ENCODE measurements at regions not wholly inside any gene's neighbourhood (a gene's known extent, or its start where the extent isn't known, plus 50 kb on each side); places are given as distances from the start of the nearest gene placed in this dataset.
"Not testable (repeated sequence)": the region's sequence is repeated elsewhere in the genome, so short reads cannot be mapped to it uniquely, and the experiment has no call there.

- intact Hi-C loops (cut with DNase I; ENCODE audit: low total_unique reads) = no loop called here
- Histone ChIP-seq H3K27ac (no peak overlapping the region), H3K4me3 (no peak overlapping the region), H3K27me3 (no peaks in the 10 kb centered on the region), H3K36me3 (no peaks in the 10 kb centered on the region), H3K9me3 (no peaks in the 10 kb centered on the region), H3K4me1 (no peaks in the 10 kb centered on the region)
- 45 to 67% (median 54%) methylated on average over 2 of the region's 2 CpGs for WGBS, 5 donors
- DNase-seq = no peak
- TF ChIP-seq EP300 (IDR thresholded peaks at IDR 0.05) = no peak
- no peak for TF ChIP-seq CTCF (IDR thresholded peaks at IDR 0.05)
- no peak for TF ChIP-seq POLR2AphosphoS5 (IDR thresholded peaks at IDR 0.05)
- TF ChIP-seq POLR2A (IDR thresholded peaks at IDR 0.05) = no peak
Observed at GRCh38 chr10:81428456-81429134, 446.4 kb upstream of the NRG3 start.

GRCh38 chr10:81439445-81439844 lies 435.5 kb upstream of the NRG3 start:
- Histone ChIP-seq H3K4me1 (no peaks in the 10 kb centered on the region), H3K27ac (no peak overlapping the region), H3K4me3 (no peak overlapping the region), H3K36me3 (no peaks in the 10 kb centered on the region), H3K9me3 (peaks cover 0 to 9% (median 3%) of the 10 kb centered on the region in 4 donors), H3K27me3 (no peaks in the 10 kb centered on the region)
- intact Hi-C loops (cut with DNase I; ENCODE audit: low total_unique reads) = no loop called here
- no peak for TF ChIP-seq POLR2AphosphoS5 (IDR thresholded peaks at IDR 0.05)
- no peak for TF ChIP-seq EP300 (IDR thresholded peaks at IDR 0.05)
- no peak for TF ChIP-seq POLR2A (IDR thresholded peaks at IDR 0.05)
- no peak for TF ChIP-seq CTCF (IDR thresholded peaks at IDR 0.05)
- 62 to 74% (median 72%) methylated on average over 2 of the region's 2 CpGs for WGBS, 5 donors
- DNase-seq = no peak

- H3K36me3 ChIP-seq; H3K27me3 ChIP-seq; DNase-seq; H3K4me3 ChIP-seq; H3K4me1 ChIP-seq; H3K9me3 ChIP-seq; H3K27ac ChIP-seq; intact Hi-C loops (cut with DNase I; ENCODE audit: low total_unique reads): not testable (repeated sequence)
- WGBS, 5 donors = 95 to 96% (median 95%) methylated on average over 21 of the region's 21 CpGs
Observed at GRCh38 chr10:81441624-81442023, 433.4 kb upstream of the NRG3 start.

- DNase-seq = no peak
- Histone ChIP-seq H3K36me3 (no peaks in the 10 kb centered on the region), H3K9me3 (peaks cover 0 to 10% (median 6%) of the 10 kb centered on the region in 4 donors), H3K27ac (no peak overlapping the region), H3K4me3 (no peak overlapping the region), H3K27me3 (no peaks in the 10 kb centered on the region), H3K4me1 (no peaks in the 10 kb centered on the region)
- intact Hi-C loops (cut with DNase I; ENCODE audit: low total_unique reads) = no loop called here
- WGBS, 5 donors = 76 to 92% (median 86%) methylated on average over 7 of the region's 7 CpGs
- no peak for TF ChIP-seq CTCF (IDR thresholded peaks at IDR 0.05)
- TF ChIP-seq EP300 (IDR thresholded peaks at IDR 0.05) = no peak
- TF ChIP-seq POLR2AphosphoS5 (IDR thresholded peaks at IDR 0.05) = no peak
- no peak for TF ChIP-seq POLR2A (IDR thresholded peaks at IDR 0.05)
Observed at GRCh38 chr10:81444242-81444929, 430.6 kb upstream of the NRG3 start.

- DNase-seq = no peak
- Histone ChIP-seq H3K4me1 (no peaks in the 10 kb centered on the region), H3K9me3 (peaks cover 0 to 12% (median 4%) of the 10 kb centered on the region in 4 donors), H3K27ac (no peak overlapping the region), H3K27me3 (no peaks in the 10 kb centered on the region), H3K4me3 (no peak overlapping the region), H3K36me3 (no peaks in the 10 kb centered on the region)
- WGBS, 5 donors = 41 to 90% (median 71%) methylated on average over 1 of the region's 1 CpG
- intact Hi-C loops (cut with DNase I; ENCODE audit: low total_unique reads) = no loop called here
- no peak for TF ChIP-seq POLR2AphosphoS5 (IDR thresholded peaks at IDR 0.05)
- TF ChIP-seq EP300 (IDR thresholded peaks at IDR 0.05) = no peak
- TF ChIP-seq CTCF (IDR thresholded peaks at IDR 0.05) = no peak
- TF ChIP-seq POLR2A (IDR thresholded peaks at IDR 0.05) = no peak
Observed at GRCh38 chr10:81450651-81451050, 424.3 kb upstream of the NRG3 start.

Data from stomach (tissue), 8 donors.